Activated CD4-positive, alpha-beta memory T cell treated with anti-CD3 and anti-CD28 coated beads for 36 hours (primary cell): ENCODE measurements at regions not wholly inside any gene's neighbourhood (a gene's known extent, or its start where the extent isn't known, plus 50 kb on each side); places are given as distances from the start of the nearest gene placed in this dataset.

Experiments
- CTCF ChIA-PET: fragments of 350-600 bp; sonication (Branson Sonifier 250); formaldehyde crosslinking; loops from one replicate; lab custom pipeline; 2021; ENCODE audit warnings: antibody characterized with exemption, inconsistent platforms; lab: Charles Lee
- POLR2A ChIA-PET: fragments of 350-600 bp; sonication (Branson Sonifier 250); formaldehyde crosslinking; loops from one replicate; lab custom pipeline; 2021; ENCODE audit warnings: antibody characterized with exemption; lab: Charles Lee
- DNase-seq: peaks from one replicate; pipeline ENCODE4 v3.0.0-alpha.2; 2020
- H3K27ac Mint-ChIP-seq: one replicate; pipeline ENCODE4 v1.8.0; 2021; ENCODE audit warnings: mixed read lengths
- H3K27me3 Mint-ChIP-seq: one replicate; pipeline ENCODE4 v1.8.0; 2021; ENCODE audit warnings: mixed read lengths
- H3K36me3 Mint-ChIP-seq: one replicate; pipeline ENCODE4 v1.8.0; 2021; ENCODE audit warnings: mixed read lengths
- H3K4me1 Mint-ChIP-seq: one replicate; pipeline ENCODE4 v1.8.0; 2021; ENCODE audit warnings: low read depth, mixed read lengths
- H3K4me3 Mint-ChIP-seq: one replicate; pipeline ENCODE4 v1.8.0; 2021; ENCODE audit warnings: mild to moderate bottlenecking, mixed read lengths
- H3K9me3 Mint-ChIP-seq: one replicate; pipeline ENCODE4 v1.8.0; 2021; ENCODE audit warnings: mixed read lengths
- intact Hi-C: fragments of 100-400 bp; cut with micrococcal nuclease; formaldehyde crosslinking; loops from one replicate; pipeline ENCODE4 v1.15.1; 2023

DNA sequence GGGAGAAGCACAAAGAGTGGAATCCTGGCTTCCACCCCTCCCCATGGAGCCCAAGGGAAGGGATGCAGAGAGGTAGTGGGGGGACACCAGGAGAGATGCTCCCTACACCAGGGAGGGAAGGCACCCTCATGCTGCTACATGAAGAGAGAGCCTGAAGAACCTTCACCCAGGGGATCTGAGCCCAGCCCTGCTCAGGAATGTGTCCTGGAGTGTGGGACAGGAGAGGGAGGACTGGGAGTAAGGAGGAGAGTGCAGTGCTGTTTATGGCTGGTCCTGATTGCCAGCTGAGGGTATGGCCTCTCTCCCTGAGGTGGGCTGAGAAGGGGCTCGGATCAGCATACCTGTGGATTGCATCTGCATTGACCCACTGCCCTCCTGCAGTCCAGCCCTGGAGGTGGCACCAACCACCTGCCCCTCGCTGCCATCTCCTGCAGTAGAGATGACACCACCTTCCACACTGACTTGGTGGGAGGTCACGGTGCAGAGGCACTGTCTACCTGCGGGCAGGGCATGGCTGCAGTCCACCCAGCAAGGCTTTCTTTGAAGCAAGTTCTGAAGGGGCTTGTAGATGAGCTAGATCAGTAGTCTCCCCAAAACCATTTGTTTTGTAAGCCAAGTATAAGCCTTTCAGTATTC, 114.9 kb upstream of the SLC25A48 start:
- Mint-ChIP-seq H3K36me3 (no peaks in the 10 kb centered on the region), H3K4me1 (no peaks in the 10 kb centered on the region), H3K9me3 (no peaks in the 10 kb centered on the region), H3K27me3 (no peaks in the 10 kb centered on the region), H3K4me3 (no peak overlapping the region), H3K27ac (no peak overlapping the region)
- ChIA-PET CTCF (no interaction called here), POLR2A (no interaction called here)
- intact Hi-C loops: no loop called here
- DNase-seq: no peak

DNA sequence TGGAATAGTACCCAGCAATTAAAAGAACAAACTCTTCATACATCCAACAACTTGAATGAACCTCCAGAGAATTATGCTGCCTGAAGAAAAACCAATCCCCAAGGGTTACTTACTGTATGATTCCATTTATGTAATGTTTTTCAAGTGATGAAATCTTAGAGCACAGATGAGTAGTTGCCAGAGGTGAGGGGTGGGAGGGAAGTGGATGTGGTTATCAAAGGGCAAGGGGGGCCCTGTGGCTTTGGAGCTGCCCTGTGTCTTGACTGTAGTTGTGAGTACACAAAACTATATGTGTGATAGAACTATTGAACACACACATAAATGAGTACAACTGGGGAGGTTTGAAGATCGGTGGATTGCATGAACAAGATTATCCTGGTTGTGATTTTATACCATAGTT, 115.8 kb upstream of the SLC25A48 start:
- no peaks in the 10 kb centered on the region for H3K9me3 Mint-ChIP-seq
- H3K27me3 Mint-ChIP-seq: no peaks in the 10 kb centered on the region
- no peaks in the 10 kb centered on the region for H3K36me3 Mint-ChIP-seq
- no peaks in the 10 kb centered on the region for H3K4me1 Mint-ChIP-seq
- POLR2A ChIA-PET: no interaction called here
- H3K4me3 Mint-ChIP-seq: no peak overlapping the region
- CTCF ChIA-PET: no interaction called here
- no peak for DNase-seq
- intact Hi-C loops: no loop called here
- no peak overlapping the region for H3K27ac Mint-ChIP-seq

DNA sequence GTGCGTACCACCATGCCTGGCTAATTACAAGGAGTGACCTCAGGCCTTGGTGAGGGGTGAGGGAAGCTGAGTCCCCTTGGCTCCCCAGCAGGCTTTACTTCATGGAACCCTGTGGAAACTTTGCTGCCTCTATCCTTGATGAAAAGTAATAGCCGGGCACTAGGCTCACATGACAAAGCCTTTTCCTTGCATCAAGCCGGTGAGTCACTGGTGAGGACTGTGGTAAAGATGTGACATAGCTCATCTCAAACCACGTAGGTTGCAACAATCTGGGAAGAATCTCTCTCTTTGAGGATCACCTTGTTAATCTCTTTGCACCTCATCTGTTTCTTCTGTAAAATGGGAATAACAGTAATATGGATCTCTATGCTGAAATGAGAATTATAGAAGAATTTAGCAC, 116.3 kb upstream of the SLC25A48 start:
- DNase-seq: no peak
- CTCF ChIA-PET: no interaction called here

DNA sequence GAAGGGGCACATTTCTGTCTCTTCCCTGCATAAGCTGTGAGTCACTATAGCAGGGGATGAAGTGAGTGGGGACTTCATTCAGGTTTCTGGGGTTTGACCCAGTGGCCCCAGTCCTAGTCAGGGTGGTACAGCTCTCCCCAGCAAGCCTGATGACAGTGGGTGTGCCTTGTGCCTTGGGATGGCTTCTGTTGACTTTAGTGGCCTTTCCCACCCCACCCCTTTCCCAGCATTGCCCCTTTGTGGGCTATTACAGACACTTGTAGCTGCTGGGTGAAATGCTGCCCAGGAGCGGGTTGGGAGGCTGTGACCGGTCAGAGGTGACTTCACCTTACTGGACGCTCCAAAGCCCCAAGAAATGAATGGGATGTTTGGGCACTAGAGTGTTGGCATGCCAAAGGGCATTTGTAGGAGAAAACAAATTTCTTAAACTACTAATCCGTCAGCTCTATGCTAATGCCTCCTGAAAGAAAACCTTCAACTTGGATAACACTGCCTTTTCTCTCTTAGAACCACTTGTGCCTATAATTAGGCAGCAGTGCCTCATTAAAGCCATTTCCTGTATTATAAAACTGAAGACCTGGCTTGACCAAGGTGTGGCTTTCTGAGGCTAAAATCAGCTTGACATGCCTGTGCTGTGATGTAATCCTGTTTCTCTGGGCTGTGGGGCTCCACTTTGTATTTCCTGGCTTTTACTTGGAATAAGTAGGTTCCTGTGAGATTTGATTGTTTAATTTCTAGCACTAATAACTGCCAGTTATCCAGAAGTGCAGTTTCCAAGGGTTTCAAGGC, 119.0 kb upstream of the SLC25A48 start:
- no peak overlapping the region for H3K27ac Mint-ChIP-seq
- intact Hi-C loops: no loop called here

More for the DNA sequence above, 116.3 kb upstream of the SLC25A48 start:
- no peaks in the 10 kb centered on the region for H3K36me3 Mint-ChIP-seq
- no peaks in the 10 kb centered on the region for H3K9me3 Mint-ChIP-seq
- H3K4me1 Mint-ChIP-seq: no peaks in the 10 kb centered on the region
- H3K27ac Mint-ChIP-seq: no peak overlapping the region
- H3K27me3 Mint-ChIP-seq: no peaks in the 10 kb centered on the region
- POLR2A ChIA-PET: no interaction called here
- intact Hi-C loops: no loop called here
- no peak overlapping the region for H3K4me3 Mint-ChIP-seq

DNA sequence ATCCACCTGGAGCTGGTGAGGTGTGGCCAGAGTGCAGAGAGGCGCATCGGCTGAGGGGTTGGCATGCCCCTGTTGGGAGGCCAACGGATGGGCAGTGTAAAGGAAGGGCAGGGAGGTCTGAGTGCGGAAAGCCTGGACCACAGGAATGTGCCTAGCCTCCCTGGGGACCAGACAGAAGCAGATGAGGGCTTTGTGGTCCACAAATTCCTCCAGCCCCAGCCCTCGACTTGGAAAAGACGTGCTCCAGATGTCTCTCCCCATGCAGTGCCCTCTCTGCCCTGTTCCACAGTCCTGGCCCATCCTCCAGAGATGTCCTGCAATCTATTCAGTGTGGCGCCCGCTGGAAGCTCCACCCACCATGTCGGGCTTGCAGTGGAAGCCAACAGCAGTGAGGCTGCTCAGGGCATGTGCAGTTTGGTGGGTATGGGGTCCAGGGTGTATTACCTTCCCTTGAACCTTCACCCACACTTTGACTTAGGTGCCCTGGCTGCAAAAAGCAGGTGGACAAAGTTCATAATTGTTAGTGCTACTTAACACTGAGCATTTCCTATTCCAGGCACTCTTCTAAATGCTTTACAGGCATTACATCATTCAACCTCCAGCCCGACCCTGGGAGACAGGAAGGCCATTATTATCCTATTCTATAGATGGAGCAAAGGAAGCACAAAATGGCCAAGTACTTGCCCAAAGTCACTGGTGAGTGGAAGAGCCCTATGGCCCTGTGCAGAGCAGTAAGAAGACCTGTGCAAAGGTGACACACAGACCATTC, 120.2 kb upstream of the SLC25A48 start:
- no peaks in the 10 kb centered on the region for H3K36me3 Mint-ChIP-seq
- POLR2A ChIA-PET: no interaction called here
- no peak overlapping the region for H3K27ac Mint-ChIP-seq
- H3K27me3 Mint-ChIP-seq: no peaks in the 10 kb centered on the region
- H3K9me3 Mint-ChIP-seq: no peaks in the 10 kb centered on the region
- no peak overlapping the region for H3K4me3 Mint-ChIP-seq
- H3K4me1 Mint-ChIP-seq: no peaks in the 10 kb centered on the region
- intact Hi-C loops: no loop called here
- DNase-seq: no peak
- CTCF ChIA-PET: no interaction called here

More for the DNA sequence above, 119.0 kb upstream of the SLC25A48 start:
- Mint-ChIP-seq H3K36me3 (no peaks in the 10 kb centered on the region), H3K27me3 (no peaks in the 10 kb centered on the region), H3K4me3 (no peak overlapping the region), H3K9me3 (no peaks in the 10 kb centered on the region), H3K4me1 (no peaks in the 10 kb centered on the region)
- ChIA-PET POLR2A (no interaction called here), CTCF (no interaction called here)
- no peak for DNase-seq

DNA sequence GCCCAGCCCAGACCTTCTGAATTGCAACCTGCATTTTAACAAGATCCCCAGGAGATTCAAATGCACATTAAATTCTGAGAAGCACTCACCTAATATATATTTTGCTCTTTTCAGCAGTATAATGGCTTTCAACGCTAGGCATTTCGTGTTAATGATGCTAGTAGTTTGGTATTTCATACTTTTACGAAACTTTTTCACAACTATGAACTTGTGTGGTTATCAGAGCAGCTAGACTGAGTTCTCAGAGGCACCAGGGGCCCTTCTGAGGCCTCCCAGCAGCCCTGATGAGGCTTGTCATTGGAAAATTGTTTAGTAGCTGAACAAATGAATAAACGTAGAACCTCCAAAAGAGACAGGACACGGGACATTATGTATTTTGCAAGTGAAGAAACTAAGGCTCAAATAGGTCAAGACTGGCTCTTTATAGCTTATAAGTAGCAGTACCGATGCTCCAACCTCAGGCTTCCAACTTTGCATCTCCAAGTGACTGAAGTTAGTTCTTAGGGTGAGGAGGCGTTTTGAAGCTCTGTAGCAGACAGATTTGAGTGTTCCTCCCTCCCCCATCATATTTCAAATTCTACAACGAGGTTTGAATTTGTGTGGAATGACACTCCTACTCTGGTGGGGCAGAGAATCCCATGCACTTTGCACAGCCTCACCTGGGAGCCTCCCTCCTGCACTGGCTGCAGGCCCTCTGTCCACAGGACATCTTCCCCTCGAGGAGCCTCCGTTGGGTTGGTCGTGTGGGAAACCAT, 121.1 kb upstream of the SLC25A48 start:
- no peaks in the 10 kb centered on the region for H3K36me3 Mint-ChIP-seq
- intact Hi-C loops: no loop called here
- no peak for DNase-seq
- CTCF ChIA-PET: no interaction called here
- H3K27me3 Mint-ChIP-seq: no peaks in the 10 kb centered on the region
- POLR2A ChIA-PET: no interaction called here
- H3K9me3 Mint-ChIP-seq: no peaks in the 10 kb centered on the region
- H3K27ac Mint-ChIP-seq: no peak overlapping the region
- H3K4me1 Mint-ChIP-seq: no peaks in the 10 kb centered on the region
- H3K4me3 Mint-ChIP-seq: no peak overlapping the region

DNA sequence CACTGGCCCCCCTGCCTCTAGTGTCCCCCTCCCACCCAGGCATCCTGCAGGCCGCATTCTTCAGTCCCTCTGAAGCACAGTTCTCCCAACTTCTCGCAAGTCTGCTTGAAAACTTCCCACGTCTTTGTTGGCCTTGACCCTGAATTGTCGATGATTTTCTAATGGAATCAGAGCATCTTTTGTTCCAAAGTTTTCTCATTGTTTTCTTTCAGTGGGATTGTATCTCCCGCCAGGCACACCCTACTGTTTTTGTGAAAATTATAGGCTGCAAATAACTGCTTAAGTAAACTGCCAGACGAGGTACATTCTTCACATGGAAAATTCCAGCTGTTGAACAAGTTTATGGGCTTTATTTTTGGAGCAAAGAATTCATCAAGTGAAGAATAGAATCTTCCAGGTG, 122.6 kb upstream of the SLC25A48 start:
- Mint-ChIP-seq H3K36me3 (no peaks in the 10 kb centered on the region), H3K4me3 (no peak overlapping the region), H3K27ac (no peak overlapping the region), H3K9me3 (no peaks in the 10 kb centered on the region), H3K27me3 (no peaks in the 10 kb centered on the region), H3K4me1 (no peaks in the 10 kb centered on the region)
- CTCF ChIA-PET: no interaction called here
- intact Hi-C loops: no loop called here
- POLR2A ChIA-PET: no interaction called here
- DNase-seq: no peak

DNA sequence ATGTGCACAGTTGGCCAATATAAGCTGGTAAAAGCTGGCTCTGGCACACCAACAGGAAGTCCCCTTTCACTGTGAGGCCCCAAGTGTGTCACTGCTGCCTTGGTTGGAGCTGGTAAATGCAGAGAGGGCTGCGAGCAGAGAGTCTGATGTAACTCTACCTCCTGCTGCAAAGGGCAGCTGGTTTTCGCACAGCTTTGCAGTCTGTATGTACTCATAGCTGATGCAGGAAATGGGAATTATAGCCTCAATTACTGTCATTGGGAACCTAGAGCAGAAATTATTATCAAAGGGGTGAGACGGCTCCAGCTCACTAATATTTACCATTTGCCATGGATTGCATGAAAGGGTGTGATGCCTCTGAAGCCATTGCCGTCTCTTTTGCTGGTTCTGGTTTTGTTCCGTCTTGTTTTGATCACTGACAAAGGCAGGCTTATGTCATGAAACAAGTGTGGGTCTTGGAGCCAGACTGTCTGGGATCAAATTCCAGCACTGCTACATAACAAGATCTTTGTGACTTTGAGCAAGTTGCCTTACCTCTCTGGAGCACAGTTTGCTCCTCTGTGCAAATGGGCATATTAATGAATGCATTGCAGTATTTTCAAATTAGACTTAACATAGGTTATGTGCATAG, 124.3 kb upstream of the SLC25A48 start:
- H3K4me3 Mint-ChIP-seq: no peak overlapping the region
- no peaks in the 10 kb centered on the region for H3K36me3 Mint-ChIP-seq
- no peak for DNase-seq
- intact Hi-C loops: no loop called here
- POLR2A ChIA-PET: no interaction called here
- H3K27ac Mint-ChIP-seq: no peak overlapping the region
- CTCF ChIA-PET: no interaction called here
- no peaks in the 10 kb centered on the region for H3K9me3 Mint-ChIP-seq
- H3K27me3 Mint-ChIP-seq: no peaks in the 10 kb centered on the region
- no peaks in the 10 kb centered on the region for H3K4me1 Mint-ChIP-seq

DNA sequence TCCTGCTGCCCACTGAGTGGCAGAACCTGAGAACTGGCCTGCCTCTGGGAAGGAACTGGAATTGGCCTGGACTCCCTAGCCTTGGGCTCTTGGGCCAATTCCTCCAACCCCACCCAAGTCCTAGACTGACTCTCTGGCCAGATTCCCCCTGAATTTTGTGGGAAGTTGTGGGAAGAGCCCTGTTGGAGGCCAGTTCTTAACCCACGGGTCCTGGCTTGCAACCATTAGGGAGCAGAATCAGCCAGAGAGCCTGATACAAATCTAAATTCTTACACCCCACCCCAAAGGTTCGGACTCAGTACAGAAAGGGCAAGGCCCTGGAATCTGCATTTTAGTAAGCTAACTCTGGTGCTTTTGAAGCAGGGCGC, 125.3 kb upstream of the SLC25A48 start:
- no peaks in the 10 kb centered on the region for H3K9me3 Mint-ChIP-seq
- H3K27me3 Mint-ChIP-seq: no peaks in the 10 kb centered on the region
- intact Hi-C loops: no loop called here
- no peak overlapping the region for H3K27ac Mint-ChIP-seq
- no peaks in the 10 kb centered on the region for H3K36me3 Mint-ChIP-seq
- DNase-seq: no peak
- no peaks in the 10 kb centered on the region for H3K4me1 Mint-ChIP-seq
- H3K4me3 Mint-ChIP-seq: no peak overlapping the region
- CTCF ChIA-PET: no interaction called here
- POLR2A ChIA-PET: no interaction called here

DNA sequence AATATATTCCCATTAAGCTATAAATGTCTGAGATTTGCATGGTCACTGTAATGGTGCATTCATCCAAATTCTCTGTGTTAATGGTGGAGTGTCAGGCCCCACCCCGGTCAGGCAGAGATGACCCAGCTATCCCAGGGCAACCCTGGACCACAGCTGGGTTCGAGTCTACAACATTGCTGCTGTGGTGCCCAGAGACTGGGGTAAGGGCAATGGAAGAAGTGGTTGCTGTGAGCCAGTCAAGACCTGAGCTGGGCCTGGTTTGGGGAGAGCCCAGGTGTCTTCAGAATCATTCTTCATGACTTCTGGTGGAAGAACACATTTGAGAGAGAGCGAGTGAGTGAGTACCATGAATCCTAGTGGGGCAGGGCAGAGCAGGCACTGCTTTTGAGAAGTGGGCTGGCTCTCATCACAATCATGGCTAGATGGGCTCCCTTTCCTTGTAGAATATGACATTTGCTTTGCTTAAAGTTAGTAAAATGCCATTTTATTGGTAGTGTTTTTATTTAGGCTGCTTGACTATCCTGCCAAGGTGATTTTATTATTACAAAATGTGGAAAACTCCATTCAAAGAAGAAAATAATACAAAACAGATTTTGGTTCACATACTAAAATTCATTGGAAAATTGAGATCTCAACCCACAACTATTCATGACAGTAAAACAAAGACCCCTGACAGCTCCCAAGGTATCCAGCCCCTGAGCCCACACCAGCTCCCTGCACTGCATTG, 125.8 kb upstream of the SLC25A48 start:
- Mint-ChIP-seq H3K27me3 (no peaks in the 10 kb centered on the region), H3K4me1 (no peaks in the 10 kb centered on the region), H3K9me3 (no peaks in the 10 kb centered on the region), H3K36me3 (no peaks in the 10 kb centered on the region), H3K27ac (no peak overlapping the region), H3K4me3 (no peak overlapping the region)
- POLR2A ChIA-PET: no interaction called here
- CTCF ChIA-PET: interaction anchor here (0.9 kb wide), 1 partner anchor 142 kb away, joined by 5 read pairs; no protein-coding TSS in a partner anchor
- intact Hi-C loops: no loop called here
- DNase-seq: no peak

DNA sequence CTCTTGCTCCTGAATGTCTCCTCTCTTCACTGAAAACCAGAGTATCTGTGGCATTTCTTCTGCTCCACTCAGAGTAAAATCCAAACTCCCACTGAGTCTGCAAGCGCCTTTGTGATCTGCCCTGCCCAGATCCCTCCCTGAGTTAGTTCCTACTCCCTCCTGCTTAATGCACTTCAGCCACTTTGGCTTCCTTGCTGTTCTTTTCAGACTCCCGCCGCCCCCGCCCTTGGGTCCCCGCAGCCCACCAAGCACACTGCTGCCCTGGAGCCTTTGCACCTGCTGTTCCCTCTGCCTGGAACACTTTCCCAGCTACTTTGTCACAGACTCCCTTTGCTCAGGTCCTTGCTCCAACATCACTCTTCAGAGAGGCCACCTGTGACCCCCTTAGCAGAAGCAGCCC, 127.2 kb upstream of the SLC25A48 start:
- intact Hi-C loops: no loop called here
- ChIA-PET CTCF (no interaction called here), POLR2A (no interaction called here)
- Mint-ChIP-seq H3K9me3 (no peaks in the 10 kb centered on the region), H3K27me3 (no peaks in the 10 kb centered on the region), H3K27ac (no peak overlapping the region), H3K4me3 (no peak overlapping the region), H3K4me1 (no peaks in the 10 kb centered on the region), H3K36me3 (no peaks in the 10 kb centered on the region)
- DNase-seq: no peak
